Stomach (tissue), 8 donors: ENCODE measurements at regions not wholly inside any gene's neighbourhood (a gene's known extent, or its start where the extent isn't known, plus 50 kb on each side); places are given as distances from the start of the nearest gene placed in this dataset.

Source experiments
- DNase-seq, 2 donors: peaks; one replicate each; pipeline versions ENCODE4 v3.0.0 to v3.0.0-alpha.2; 2013 to 2019
- H3K27ac ChIP-seq, 5 donors: fragments of 200-600 bp in 4 of 5; sonication (generic) in 4 of 5; one replicate each; pipeline ENCODE4 v1.5.1; 2013 to 2019; ENCODE audit warnings: mild to moderate bottlenecking in 1 of 5, moderate library complexity in 1 of 5
- H3K27me3 ChIP-seq, 3 donors: fragments of 200-600 bp; sonication (generic); one replicate each; pipeline ENCODE4 v1.5.1; 2017 to 2019; ENCODE audit warnings: mixed run types in 1 of 3
- H3K36me3 ChIP-seq, 4 donors: fragments of 200-600 bp; sonication (generic); 1 replicate in 3 of 4; 2 replicates in 1 of 4; pipeline ENCODE4 v1.5.1; 2016 to 2019
- H3K4me1 ChIP-seq, 4 donors: fragments of 200-600 bp; sonication (generic); one replicate each; pipeline ENCODE4 v1.5.1; 2016 to 2019
- H3K4me3 ChIP-seq, 4 donors: fragments of 200-600 bp; sonication (generic) in 3 of 4; one replicate each; pipeline ENCODE4 v1.5.1; 2016 to 2019; ENCODE audit warnings: mild to moderate bottlenecking in 1 of 4
- H3K9me3 ChIP-seq, 4 donors: fragments of 200-600 bp; sonication (generic); one replicate each; pipeline ENCODE4 v1.5.1; 2016 to 2019
- CTCF ChIP-seq, 7 experiments: fragments of 450-650 bp in 4 of 7; fragments of 200-600 bp in 3 of 7; sonication (generic) in 3 of 7; IDR thresholded peaks; one replicate each; pipeline ENCODE4 v1.5.1; 2016 to 2019; ENCODE audit warnings: antibody characterized with exemption in 7 of 7, control low read depth in 2 of 7, mild to moderate bottlenecking in 1 of 7
- EP300 ChIP-seq: sonication (generic); formaldehyde crosslinking; IDR thresholded peaks from one replicate; pipeline ENCODE4 v1.6.1; 2017; ENCODE audit warnings: antibody characterized with exemption
- POLR2A ChIP-seq, 4 donors: fragments of 450-650 bp; IDR thresholded peaks; one replicate each; pipeline ENCODE4 v1.6.1; 2016; ENCODE audit warnings: antibody characterized with exemption in 4 of 4, control low read depth in 2 of 4, mild to moderate bottlenecking in 1 of 4, moderate library complexity in 1 of 4
- POLR2AphosphoS5 ChIP-seq, 3 donors: sonication (generic); formaldehyde crosslinking; IDR thresholded peaks; one replicate each; pipeline ENCODE4 v1.6.1; 2016; ENCODE audit warnings: antibody characterized with exemption in 3 of 3
- WGBS, 5 donors: extraction: QIAGEN DNeasy Blood & Tissue Kit in 3 of 5; methylation state at CpG; one replicate each; pipeline versions ENCODE4 v1.1.5 to v1.1.7; 2013 to 2018; 5-methylcytosine and 5-hydroxymethylcytosine counted together
- intact Hi-C: fragments of 100-400 bp; cut with DNase I; formaldehyde crosslinking; loops from one replicate; pipeline ENCODE4 v1.15.1; 2023; ENCODE audit warnings: low total_unique reads
- donor health status: healthy with polysubstance abuse.
- donor health status: Bipolar disorder and iron deficiency.
- donor health status: healthy.

GRCh38 chr2:142218471-142218870 lies 87.7 kb upstream of the LRP1B start:
- no peak for TF ChIP-seq EP300
- no peaks in the 10 kb centered on the region for H3K4me1 ChIP-seq
- no peak overlapping the region for H3K27ac ChIP-seq
- H3K4me3 ChIP-seq = no peak overlapping the region
- 76 to 84% (median 79%) methylated on average over 3 of the region's 3 CpGs for WGBS, 5 donors
- DNase-seq = no peak
- intact Hi-C loops = no loop called here
- H3K9me3 ChIP-seq = no peaks in the 10 kb centered on the region
- no peaks in the 10 kb centered on the region for H3K36me3 ChIP-seq
- no peaks in the 10 kb centered on the region for H3K27me3 ChIP-seq

GRCh38 chr2:142217804-142218203 lies 87.0 kb upstream of the LRP1B start:
- no peak for TF ChIP-seq POLR2AphosphoS5 (IDR thresholded peaks at IDR 0.05)
- TF ChIP-seq POLR2A (IDR thresholded peaks at IDR 0.05) = no peak
- no peak for TF ChIP-seq EP300
- TF ChIP-seq CTCF (IDR thresholded peaks at IDR 0.05) = no peak
- no peak overlapping the region for H3K4me3 ChIP-seq
- no peak overlapping the region for H3K27ac ChIP-seq
- H3K4me1 ChIP-seq = no peaks in the 10 kb centered on the region
- DNase-seq = no peak
- no peaks in the 10 kb centered on the region for H3K36me3 ChIP-seq
- no peaks in the 10 kb centered on the region for H3K27me3 ChIP-seq
- no peaks in the 10 kb centered on the region for H3K9me3 ChIP-seq
- intact Hi-C loops = no loop called here

DNA sequence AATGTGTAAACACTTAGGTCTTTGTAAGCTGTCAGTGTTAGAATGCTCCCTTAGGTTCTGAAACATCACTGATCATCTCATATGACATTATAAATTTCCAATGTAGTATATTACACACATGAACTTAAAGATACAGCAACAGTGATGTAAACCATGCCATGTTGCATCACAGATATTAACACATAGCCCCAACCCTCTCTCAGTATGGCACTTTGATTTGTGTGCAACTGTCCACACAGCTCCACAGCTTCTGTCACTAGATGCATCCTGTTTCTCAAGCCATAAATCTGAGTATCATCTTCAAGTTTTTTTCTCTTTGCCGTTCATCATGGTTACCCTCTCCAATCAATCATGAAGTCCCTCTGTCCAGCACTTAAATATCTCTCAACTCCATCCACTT lies 69.2 kb upstream of the LRP1B start:
- no peak overlapping the region for H3K4me3 ChIP-seq
- WGBS, 5 donors = 68 to 77% (median 75%) methylated on average over 1 of the region's 1 CpG
- H3K36me3 ChIP-seq = no peaks in the 10 kb centered on the region
- no peak overlapping the region for H3K27ac ChIP-seq
- intact Hi-C loops = no loop called here
- H3K9me3 ChIP-seq = no peaks in the 10 kb centered on the region
- no peak for TF ChIP-seq EP300
- TF ChIP-seq CTCF (IDR thresholded peaks at IDR 0.05) = no peak
- no peak for TF ChIP-seq POLR2AphosphoS5 (IDR thresholded peaks at IDR 0.05)
- TF ChIP-seq POLR2A (IDR thresholded peaks at IDR 0.05) = no peak
- no peak for DNase-seq
- no peaks in the 10 kb centered on the region for H3K4me1 ChIP-seq
- no peaks in the 10 kb centered on the region for H3K27me3 ChIP-seq

DNA sequence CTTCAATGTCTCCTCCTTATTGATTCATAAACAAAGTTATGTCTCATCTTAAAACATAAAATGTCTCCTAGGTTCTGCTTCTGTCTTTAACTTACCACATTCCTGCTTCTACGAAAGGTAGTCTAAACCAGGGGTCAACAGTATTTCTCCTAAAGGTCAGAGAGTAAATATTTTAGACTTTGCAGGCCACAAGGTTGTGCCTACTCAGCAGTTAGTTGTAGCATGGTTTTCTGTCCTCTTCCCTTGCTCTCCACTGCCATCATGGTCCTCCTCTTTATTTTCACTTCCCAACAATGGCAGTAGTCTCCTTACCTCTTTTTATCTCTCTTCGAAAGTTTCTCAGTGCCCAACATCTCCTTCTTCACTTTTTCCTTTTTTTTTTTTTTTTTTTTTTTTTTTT lies 68.3 kb upstream of the LRP1B start:
- DNase-seq = no peak
- Histone ChIP-seq H3K27ac (no peak overlapping the region), H3K4me3 (no peak overlapping the region), H3K36me3 (no peaks in the 10 kb centered on the region), H3K27me3 (no peaks in the 10 kb centered on the region), H3K4me1 (no peaks in the 10 kb centered on the region), H3K9me3 (no peaks in the 10 kb centered on the region)
- intact Hi-C loops = no loop called here
- no peak for TF ChIP-seq EP300
- no peak for TF ChIP-seq CTCF (IDR thresholded peaks at IDR 0.05)
- 53 to 77% (median 71%) methylated on average over 2 of the region's 2 CpGs for WGBS, 5 donors

DNA sequence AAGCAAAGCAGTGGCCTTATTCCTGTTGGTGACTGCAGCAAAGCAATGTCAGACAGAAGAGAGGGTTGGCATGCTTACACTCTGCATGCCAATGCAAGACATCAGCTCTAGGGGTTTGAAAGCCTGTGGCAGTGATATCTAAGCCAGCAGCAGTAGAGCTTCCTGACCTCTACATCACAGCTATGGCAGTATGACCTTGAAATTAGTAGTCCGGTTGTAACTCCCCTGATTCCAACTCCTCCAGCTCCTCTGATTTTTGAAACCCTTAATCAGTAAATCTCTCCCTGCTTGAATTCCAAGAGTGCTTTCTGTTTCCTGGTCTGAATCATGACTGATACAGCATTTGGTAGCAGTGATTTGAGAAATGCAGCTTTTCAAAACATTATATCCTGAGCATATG lies 60.0 kb upstream of the LRP1B start:
- DNase-seq = no peak
- intact Hi-C loops = no loop called here
- Histone ChIP-seq H3K9me3 (no peaks in the 10 kb centered on the region), H3K27ac (no peak overlapping the region), H3K4me3 (no peak overlapping the region), H3K4me1 (no peaks in the 10 kb centered on the region), H3K27me3 (no peaks in the 10 kb centered on the region), H3K36me3 (no peaks in the 10 kb centered on the region)
- TF ChIP-seq POLR2A (IDR thresholded peaks at IDR 0.05) = no peak
- no peak for TF ChIP-seq POLR2AphosphoS5 (IDR thresholded peaks at IDR 0.05)
- TF ChIP-seq EP300 = no peak
- TF ChIP-seq CTCF (IDR thresholded peaks at IDR 0.05) = no peak
- 33 to 63% (median 55%) methylated on average over 1 of the region's 1 CpG for WGBS, 5 donors
